ENCODE measurements at regions not wholly inside any gene's neighbourhood (a gene's known extent, or its start where the extent isn't known, plus 50 kb on each side); places are given as distances from the start of the nearest gene placed in this dataset.
"Not testable (repeated sequence)": the region's sequence is repeated elsewhere in the genome, so short reads cannot be mapped to it uniquely, and the experiment has no call there.

DNA sequence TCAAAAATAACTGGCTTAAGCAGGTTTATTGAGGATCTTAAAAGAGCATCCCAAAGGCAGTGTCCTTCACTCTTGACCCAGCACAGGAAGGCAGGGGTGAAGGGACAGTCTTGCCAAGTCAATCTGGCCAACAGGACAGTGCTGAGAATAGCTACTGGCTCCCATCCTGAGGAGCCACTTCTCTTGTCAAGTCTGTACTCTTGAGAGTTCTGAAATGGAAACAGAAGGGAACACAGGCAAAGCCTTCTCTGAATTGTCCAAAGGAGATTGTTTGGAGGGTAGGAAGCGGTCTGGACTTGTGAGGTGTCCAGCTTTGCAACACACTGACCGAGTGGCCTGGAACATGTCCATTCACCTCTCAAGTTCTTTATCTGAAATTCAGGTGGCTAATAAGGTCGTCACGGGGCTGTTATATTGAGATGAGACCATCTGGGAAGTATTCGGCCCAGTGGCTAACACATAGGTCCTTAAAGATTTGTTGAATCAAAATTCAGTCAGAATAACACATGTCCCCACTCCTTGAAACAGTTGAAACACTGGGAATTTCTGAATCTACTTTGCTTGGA lies 99.5 kb upstream of the FHL2 start:
- no peak for DNase-seq (ENCODE audit: low read depth in 2 of 2)

- DNase-seq (ENCODE audit: low read depth in 2 of 2), result no peak
Observed at GRCh38 chr2:105497094-105497493, 98.2 kb upstream of the FHL2 start.

GRCh38 chr2:105496271-105496670 lies 97.4 kb upstream of the FHL2 start:
- DNase-seq (ENCODE audit: low read depth in 2 of 2), result no peak

GRCh38 chr2:105494683-105495425 lies 96.0 kb upstream of the FHL2 start:
- no peak for DNase-seq (ENCODE audit: low read depth in 2 of 2)

- DNase-seq (ENCODE audit: low read depth in 2 of 2), result no peak
Observed at GRCh38 chr2:105490956-105491355, 92.1 kb upstream of the FHL2 start.

GRCh38 chr2:105490204-105490603 lies 91.4 kb upstream of the FHL2 start:
- no peak for DNase-seq (ENCODE audit: low read depth in 2 of 2)

DNA sequence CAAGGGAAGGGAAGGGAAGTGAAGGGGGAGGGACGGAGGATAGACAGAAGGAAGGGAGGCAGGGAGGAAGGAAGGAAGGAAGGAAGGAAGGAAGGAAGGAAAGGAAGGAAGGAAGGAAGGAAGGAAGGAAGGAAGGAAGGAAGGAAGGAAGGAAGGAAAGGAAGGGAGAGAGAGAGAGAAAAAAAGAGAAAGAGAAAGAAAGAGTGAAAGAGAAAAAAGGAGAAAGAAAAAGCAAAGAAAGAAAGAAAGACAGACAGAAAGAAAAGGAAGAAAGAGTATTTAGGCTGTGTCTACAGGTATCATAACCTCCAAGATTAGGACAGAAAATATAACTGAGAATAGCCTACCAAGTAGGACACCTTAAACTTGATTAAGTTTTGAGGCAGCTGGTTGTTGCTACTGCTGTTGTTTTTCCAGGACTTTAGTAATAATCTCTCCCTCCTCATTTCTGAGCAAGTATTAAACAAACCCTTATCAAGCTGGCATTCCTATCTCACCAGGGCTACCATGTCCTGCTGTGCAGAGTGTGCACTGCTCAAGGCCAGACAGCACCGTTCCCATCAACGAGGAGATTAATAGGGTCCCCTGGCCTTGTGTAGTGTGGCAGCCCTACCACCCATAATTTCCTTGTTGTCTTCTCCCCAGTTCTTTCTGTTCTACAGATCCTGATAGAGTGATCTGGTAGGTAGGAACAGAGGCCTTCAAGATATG lies 90.5 kb upstream of the FHL2 start:
- no peak for DNase-seq (ENCODE audit: low read depth in 2 of 2)

DNA sequence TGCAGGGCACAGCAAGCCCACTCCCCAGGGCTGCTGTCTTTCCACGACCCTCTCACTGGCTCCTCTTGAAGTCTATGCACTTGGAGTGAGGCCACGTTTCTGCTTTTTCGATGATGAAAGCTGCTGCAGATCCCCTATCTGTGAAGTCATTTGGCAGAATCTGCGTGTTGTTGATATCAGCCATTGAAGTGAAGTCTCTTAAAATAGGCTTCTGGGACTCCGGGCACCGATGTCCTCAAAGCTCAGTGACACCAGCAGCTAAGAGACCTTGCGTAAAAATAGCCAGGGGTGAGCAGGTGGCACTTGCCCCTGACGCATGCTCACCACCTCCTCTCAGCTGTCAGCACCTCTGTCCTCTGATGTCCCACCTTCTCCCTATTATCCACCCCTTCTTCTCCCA lies 89.4 kb upstream of the FHL2 start:
- no peak for DNase-seq (ENCODE audit: low read depth in 2 of 2)

DNA sequence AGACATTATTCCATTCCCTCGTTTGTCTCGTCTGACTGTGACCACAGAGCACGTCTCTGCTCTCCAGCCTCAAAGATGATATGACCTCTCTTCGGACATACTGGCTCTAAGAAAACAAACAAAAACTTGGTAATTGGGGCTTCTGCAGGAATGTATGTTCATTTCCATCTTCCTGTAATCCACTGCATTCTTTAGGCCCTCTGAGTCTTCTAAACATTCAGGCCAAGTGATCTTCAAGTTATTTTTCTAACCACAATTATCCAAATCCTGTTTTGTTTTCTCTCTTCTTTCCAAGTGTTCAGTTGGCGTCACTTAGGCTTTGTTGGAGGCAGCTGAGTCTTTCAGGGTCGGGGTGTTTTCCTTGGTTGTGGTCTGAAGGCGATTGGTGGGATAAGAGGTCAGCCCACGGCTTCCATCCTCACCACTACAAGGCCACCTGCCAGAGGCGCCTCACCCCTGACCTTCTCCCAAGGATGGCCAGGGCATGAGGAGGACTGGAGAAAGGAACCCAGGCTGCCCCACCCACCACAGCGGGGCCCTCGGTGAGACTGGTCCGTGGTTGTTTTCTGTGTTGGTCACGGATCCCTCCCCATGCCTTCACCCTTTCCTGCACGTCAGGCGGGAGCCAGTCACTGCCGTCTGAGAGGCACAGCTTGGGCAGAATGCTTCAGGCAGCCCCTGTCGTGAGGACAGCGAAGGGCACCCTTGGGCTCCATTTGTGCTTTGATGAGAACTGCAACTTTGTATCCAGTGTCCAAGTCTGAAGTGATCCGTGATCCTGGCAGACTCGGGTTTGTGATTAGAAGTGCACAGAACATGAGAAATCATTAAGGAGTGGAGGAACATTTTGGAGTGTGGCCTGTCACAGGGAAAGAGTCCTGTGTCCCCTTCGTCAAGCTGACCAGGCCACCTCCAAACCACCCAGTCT lies 88.6 kb upstream of the FHL2 start:
- DNase-seq (ENCODE audit: low read depth in 2 of 2), result no peak

GRCh38 chr2:105486762-105487141 lies 87.9 kb upstream of the FHL2 start:
- no peak for DNase-seq (ENCODE audit: low read depth in 2 of 2)

GRCh38 chr2:105478670-105479069 lies 79.8 kb upstream of the FHL2 start:
- no peak for DNase-seq (ENCODE audit: low read depth in 2 of 2)

- not testable (repeated sequence) for DNase-seq (ENCODE audit: low read depth in 2 of 2)
Observed at GRCh38 chr2:105477050-105477620, 78.3 kb upstream of the FHL2 start.

- no peak for DNase-seq (ENCODE audit: low read depth in 2 of 2)
Observed at GRCh38 chr2:105473011-105473410, 74.2 kb upstream of the FHL2 start.

DNA sequence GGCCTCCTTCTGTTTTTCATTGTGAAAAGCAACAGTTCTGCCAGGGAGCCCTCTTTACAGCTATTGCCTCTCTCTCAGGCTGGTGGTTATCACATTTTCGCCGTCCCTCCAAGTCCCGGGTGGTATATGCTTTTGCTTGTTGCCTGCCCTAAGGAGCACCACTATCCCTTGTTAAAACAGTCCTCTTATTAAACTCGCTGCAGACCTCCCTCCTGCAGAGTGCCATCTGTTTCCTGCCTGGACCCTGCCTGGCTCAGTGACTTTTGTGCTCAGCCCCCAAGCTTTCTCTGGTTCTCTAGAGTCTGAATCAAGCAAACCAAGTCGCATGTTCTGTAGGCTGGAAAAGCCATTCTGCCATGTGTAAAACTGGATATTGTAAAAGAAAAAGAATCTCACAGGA lies 72.1 kb upstream of the FHL2 start:
- DNase-seq (ENCODE audit: low read depth in 2 of 2), result no peak

DNA sequence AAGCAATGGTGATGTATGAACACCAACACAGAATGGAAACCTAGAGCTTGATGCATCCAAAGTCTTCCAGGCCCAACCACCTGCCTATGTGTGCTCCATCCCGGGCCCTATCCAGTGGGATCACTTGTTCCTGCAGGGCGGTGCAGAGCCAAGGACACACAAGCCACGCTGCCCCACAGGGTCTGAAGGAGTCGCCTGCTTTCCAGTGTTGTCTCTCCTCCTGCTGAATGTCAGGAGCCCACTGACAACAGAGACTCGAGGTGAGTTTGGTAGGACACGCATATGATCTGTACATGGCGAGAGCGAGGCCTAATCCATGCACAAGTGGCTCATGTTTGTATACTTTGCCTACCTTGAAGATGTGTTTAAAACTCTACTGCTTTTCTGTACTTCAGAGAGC lies 70.9 kb upstream of the FHL2 start:
- no peak for DNase-seq (ENCODE audit: low read depth in 2 of 2)

DNA sequence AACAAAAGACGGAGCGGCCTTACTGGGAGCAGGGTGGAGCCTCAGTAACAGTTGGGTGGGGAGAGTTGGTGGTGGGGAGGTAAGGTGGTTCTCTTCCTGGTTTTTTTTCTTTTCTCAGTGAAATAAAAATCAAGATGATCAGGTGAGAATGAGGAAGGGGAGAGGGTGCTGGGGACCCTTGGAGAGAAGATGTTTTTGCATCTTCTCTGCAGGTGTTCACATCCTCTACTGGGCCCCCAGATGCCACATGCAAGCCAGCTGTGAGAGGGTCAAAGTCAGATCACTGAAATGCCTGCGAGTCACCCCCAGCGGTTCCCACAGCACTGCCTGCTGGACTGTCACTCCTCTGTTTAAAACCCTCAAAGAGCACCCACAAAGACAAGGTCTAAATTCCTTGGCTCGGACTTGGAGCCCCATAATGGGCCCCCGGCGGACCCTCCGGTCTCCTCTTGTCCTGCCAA lies 69.8 kb upstream of the FHL2 start:
- DNase-seq (ENCODE audit: low read depth in 2 of 2), result no peak

- no peak for DNase-seq (ENCODE audit: low read depth in 2 of 2)
Observed at GRCh38 chr2:105464325-105464724, 65.5 kb upstream of the FHL2 start.

- DNase-seq (ENCODE audit: low read depth in 2 of 2), result no peak
Observed at GRCh38 chr2:105460048-105460732, 61.3 kb upstream of the FHL2 start.

DNA sequence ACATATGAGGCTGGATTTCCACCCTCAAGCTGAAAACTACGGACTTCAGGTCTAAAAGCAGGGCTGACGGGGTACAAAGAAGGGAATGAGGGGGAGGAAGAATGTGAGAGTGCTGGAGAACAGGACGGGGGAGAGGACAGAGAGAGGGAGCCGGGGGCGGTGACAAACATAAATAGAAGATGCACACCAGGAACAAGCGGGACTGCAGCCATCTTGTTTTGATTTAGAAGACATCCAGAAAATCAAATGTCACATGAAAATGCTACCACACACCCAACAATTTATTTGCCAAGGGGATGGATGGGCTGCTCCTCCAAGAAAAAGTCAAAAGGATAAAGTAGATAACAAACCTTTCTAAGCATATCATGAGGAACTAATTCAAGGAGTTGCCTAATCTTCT lies 59.2 kb upstream of the FHL2 start:
- DNase-seq (ENCODE audit: low read depth in 2 of 2), result no peak

DNA sequence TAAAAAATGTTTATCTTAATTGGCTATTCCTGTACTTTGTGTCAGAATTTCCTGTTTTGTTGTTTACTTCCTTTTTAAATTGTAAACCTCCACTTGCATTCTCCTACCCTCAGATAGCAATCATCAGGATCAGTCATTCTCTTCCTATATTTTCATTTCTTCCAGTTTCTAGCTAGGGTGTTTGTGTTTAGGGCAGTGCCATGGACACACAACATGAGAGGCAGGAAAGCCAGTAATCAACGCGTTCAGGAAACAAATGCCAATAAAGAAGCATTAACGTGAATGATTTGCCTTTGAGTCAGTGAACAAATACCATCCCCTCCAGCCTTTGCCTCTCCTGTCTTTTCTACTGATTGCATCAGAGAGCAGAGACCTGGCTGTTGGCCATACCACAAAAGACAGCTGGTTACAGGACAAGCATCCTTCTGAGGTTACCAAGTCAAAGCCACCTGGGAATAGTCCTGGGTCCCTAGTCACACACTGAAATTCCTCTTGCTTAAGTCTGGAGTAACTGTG lies 56.7 kb upstream of the FHL2 start:
- no peak for DNase-seq (ENCODE audit: low read depth in 2 of 2)
